Suprapubic skin (tissue), 4 donors: ENCODE measurements at regions not wholly inside any gene's neighbourhood (a gene's known extent, or its start where the extent isn't known, plus 50 kb on each side); places are given as distances from the start of the nearest gene placed in this dataset.
"Not testable (repeated sequence)": the region's sequence is repeated elsewhere in the genome, so short reads cannot be mapped to it uniquely, and the experiment has no call there.

Experiments
- DNase-seq, 2 donors: peaks; one replicate each; pipeline ENCODE4 v3.0.0-alpha.2; 2019; ENCODE audit warnings: low spot score in 2 of 2
- H3K27ac ChIP-seq: fragments of 200-600 bp; sonication (generic); one replicate; pipeline ENCODE4 v1.5.1; 2019
- H3K27me3 ChIP-seq: fragments of 200-600 bp; sonication (generic); one replicate; pipeline ENCODE4 v1.5.1; 2019
- H3K36me3 ChIP-seq: fragments of 200-600 bp; sonication (generic); one replicate; pipeline ENCODE4 v1.5.1; 2019
- H3K4me1 ChIP-seq: fragments of 200-600 bp; sonication (generic); one replicate; pipeline ENCODE4 v1.5.1; 2019
- H3K4me3 ChIP-seq: fragments of 200-600 bp; sonication (generic); one replicate; pipeline ENCODE4 v1.5.1; 2019; ENCODE audit warnings: mild to moderate bottlenecking
- H3K9me3 ChIP-seq: fragments of 200-600 bp; sonication (generic); one replicate; pipeline ENCODE4 v1.5.1; 2019
- CTCF ChIP-seq, 2 donors: fragments of 200-600 bp in 1 of 2; fragments of 450-650 bp in 1 of 2; sonication (generic) in 1 of 2; IDR thresholded peaks; one replicate each; pipeline ENCODE4 v1.5.1; 2016 to 2019; ENCODE audit warnings: antibody characterized with exemption in 2 of 2, mild to moderate bottlenecking in 1 of 2, moderate library complexity in 1 of 2
- EP300 ChIP-seq: sonication (generic); formaldehyde crosslinking; IDR thresholded peaks from one replicate; pipeline ENCODE4 v1.6.1; 2017; ENCODE audit warnings: antibody characterized with exemption
- POLR2A ChIP-seq, 2 donors: fragments of 450-650 bp; IDR thresholded peaks; one replicate each; pipeline ENCODE4 v1.6.1; 2017; ENCODE audit warnings: antibody characterized with exemption in 2 of 2, mild to moderate bottlenecking in 2 of 2, moderate library complexity in 2 of 2
- POLR2AphosphoS5 ChIP-seq, 3 donors: sonication (generic); formaldehyde crosslinking; IDR thresholded peaks; one replicate each; pipeline ENCODE4 v1.6.1; 2017; ENCODE audit warnings: antibody characterized with exemption in 3 of 3
- WGBS: methylation state at CpG from one replicate; pipeline ENCODE4 v1.1.5; 2018; 5-methylcytosine and 5-hydroxymethylcytosine counted together

DNA sequence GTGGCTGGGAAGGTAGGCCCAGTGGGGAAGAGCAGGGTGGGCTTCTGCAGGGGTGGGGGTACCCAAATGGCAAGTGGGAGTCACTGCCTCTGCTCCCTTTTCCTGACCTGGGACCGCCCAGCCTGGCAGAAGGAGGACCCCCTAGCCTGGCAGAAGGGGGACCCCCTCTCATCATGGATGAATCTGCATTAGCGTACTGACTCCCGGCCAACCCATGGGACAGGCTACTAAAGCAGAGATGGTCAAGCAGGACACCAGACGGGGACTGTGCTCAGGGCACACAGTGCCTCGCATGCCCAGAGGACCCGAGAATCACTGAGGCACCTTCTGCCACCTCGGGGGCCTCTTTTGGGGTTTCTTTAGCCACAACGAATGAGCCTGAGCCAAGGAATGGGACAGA is 577.5 kb downstream of the GLRX3 start:
- no peaks in the 10 kb centered on the region for H3K4me1 ChIP-seq
- no peak for DNase-seq
- H3K9me3 ChIP-seq, result no peaks in the 10 kb centered on the region
- peaks cover 19% of the 10 kb centered on the region for H3K27me3 ChIP-seq
- no peaks in the 10 kb centered on the region for H3K36me3 ChIP-seq
- H3K4me3 ChIP-seq, result no peak overlapping the region
- 87% methylated on average over 6 of the region's 8 CpGs for WGBS
- H3K27ac ChIP-seq, result no peak overlapping the region
- TF ChIP-seq EP300, result no peak
- TF ChIP-seq POLR2AphosphoS5 (IDR thresholded peaks at IDR 0.05), result no peak
- no peak for TF ChIP-seq POLR2A (IDR thresholded peaks at IDR 0.05)
- TF ChIP-seq CTCF (IDR thresholded peaks at IDR 0.05), result no peak

GRCh38 chr10:130714742-130715467 is 578.7 kb downstream of the GLRX3 start:
- Histone ChIP-seq H3K9me3 (no peaks in the 10 kb centered on the region), H3K36me3 (no peaks in the 10 kb centered on the region), H3K27me3 (peaks cover 19% of the 10 kb centered on the region), H3K4me1 (no peaks in the 10 kb centered on the region), H3K4me3 (no peak overlapping the region), H3K27ac (no peak overlapping the region)
- no peak for DNase-seq
- WGBS, result 78% methylated on average over 17 of the region's 20 CpGs
- TF ChIP-seq EP300 (no peak), CTCF (IDR thresholded peaks at IDR 0.05) (no peak), POLR2AphosphoS5 (IDR thresholded peaks at IDR 0.05) (no peak), POLR2A (IDR thresholded peaks at IDR 0.05) (no peak)

DNA sequence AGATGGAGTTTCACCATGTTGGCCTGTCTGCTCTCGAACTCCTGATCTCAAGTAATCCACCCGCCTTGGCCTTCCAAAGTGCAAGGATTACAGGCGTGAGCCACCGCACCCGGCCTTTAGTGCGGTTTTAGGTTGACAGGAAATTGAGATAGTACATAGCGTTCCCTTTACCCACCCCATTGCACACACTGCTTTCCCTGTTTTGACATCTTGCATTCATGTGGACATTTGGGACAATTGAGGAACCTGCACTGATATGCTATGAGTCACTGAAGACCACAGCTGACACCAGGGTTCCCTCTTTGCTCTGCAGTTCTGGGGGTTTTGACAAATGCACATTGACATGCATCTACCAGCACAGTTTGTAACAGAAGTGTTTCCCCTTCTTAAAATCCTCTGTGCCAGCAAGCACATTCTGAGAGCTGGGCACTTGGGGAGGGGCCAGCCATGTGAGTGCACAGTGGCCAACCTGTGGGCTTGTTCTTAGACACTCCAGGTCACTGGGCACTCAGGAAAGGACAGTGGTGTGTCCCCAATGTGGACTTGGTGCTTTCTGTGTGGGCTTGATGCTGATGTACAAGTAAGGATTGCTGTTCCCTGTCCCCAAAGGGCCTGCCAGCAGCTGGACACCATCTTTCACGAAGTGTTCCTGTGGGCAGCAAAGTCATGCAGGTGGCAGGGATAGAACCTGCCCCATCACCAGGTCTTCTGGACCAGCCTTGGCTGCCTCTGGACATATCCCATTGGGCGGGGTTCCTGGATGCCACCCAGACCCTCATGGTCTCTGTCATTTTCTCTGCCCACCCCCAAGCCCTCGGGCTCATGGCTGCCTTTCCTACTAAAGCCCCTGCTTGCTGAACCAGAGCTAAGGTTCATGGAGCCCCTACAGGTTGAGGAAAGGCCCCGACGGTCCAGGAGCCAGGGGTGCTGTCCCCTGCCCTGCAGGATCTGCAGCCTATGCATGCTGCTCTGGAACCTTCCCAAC is 579.8 kb downstream of the GLRX3 start:
- DNase-seq, result no peak
- Histone ChIP-seq H3K27ac (no peak overlapping the region), H3K9me3 (no peaks in the 10 kb centered on the region), H3K36me3 (no peaks in the 10 kb centered on the region), H3K4me3 (no peak overlapping the region), H3K27me3 (peaks cover 19% of the 10 kb centered on the region), H3K4me1 (no peaks in the 10 kb centered on the region)
- no peak for TF ChIP-seq EP300
- TF ChIP-seq CTCF (IDR thresholded peaks at IDR 0.05), result no peak
- WGBS, result 92% methylated on average over 9 of the region's 12 CpGs

DNA sequence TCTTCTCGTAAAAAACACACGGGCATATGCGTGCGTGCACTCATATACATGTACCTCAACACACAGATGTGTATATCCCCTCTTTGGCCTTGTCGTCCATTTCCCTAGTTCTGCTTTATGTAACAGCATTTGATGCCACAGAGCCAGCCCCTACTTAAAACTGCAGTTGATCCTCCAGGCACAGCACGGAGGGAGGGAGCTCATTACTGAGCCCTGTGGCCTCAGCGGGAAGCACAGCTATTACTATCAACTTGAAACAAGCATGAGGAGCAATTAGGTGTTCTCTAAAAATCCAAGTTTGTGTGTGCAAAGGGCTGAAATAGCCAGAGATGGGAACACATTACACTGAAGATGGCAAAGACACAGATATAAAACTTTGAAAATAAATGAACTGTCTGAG is 580.9 kb downstream of the GLRX3 start:
- no peak for DNase-seq
- Histone ChIP-seq H3K36me3 (no peaks in the 10 kb centered on the region), H3K4me3 (no peak overlapping the region), H3K27me3 (peaks cover 19% of the 10 kb centered on the region), H3K27ac (no peak overlapping the region), H3K9me3 (no peaks in the 10 kb centered on the region), H3K4me1 (no peaks in the 10 kb centered on the region)
- WGBS, result 71% methylated on average over 7 of the region's 7 CpGs
- TF ChIP-seq POLR2AphosphoS5 (IDR thresholded peaks at IDR 0.05), result no peak
- TF ChIP-seq POLR2A (IDR thresholded peaks at IDR 0.05), result no peak
- no peak for TF ChIP-seq CTCF (IDR thresholded peaks at IDR 0.05)
- no peak for TF ChIP-seq EP300

GRCh38 chr10:130718744-130719447 is 582.7 kb downstream of the GLRX3 start:
- DNase-seq, result not testable (repeated sequence)
- WGBS, result 77% methylated on average over 9 of the region's 9 CpGs

More at GRCh38 chr10:130718744-130719447, 582.7 kb downstream of the GLRX3 start:
- not testable (repeated sequence) for H3K4me3 ChIP-seq, H3K36me3 ChIP-seq, H3K4me1 ChIP-seq, H3K9me3 ChIP-seq, H3K27ac ChIP-seq, H3K27me3 ChIP-seq
